ENCODE measurements at regions not wholly inside any gene's neighbourhood (a gene's known extent, or its start where the extent isn't known, plus 50 kb on each side); places are given as distances from the start of the nearest gene placed in this dataset.

DNA sequence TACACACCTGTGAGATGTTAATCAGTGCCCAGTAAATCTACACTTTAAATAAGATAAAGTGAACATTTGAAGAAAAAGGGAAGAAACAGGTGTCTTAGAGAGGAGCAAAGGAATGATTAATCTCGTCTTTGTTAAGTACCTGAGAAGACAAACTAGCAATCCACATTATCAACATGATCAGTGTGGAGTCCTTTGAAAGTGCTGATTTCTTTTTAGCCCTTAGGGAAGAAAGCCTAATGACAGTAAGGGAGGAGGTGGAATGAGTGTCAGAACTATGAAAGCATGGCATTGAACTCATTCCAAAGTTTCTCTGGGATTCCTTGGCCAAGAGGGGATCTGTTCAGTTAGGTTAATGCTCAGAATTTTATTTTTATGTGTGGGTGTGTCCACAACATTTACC is 1109.0 kb upstream of the ACO1 start:
- Histone ChIP-seq H3K4me3 (ENCODE audit: extremely low read depth in 1 of 4, insufficient read depth in 2 of 4, low read depth in 3 of 4, low read length in 4 of 4) (no peak overlapping the region), H3K27ac (ENCODE audit: low read depth, low read length) (no peak overlapping the region), H3K4ac (replicated peaks; ENCODE audit: insufficient read length, low read depth, low read length) (no peak overlapping the region), H2BK5ac (ENCODE audit: low read depth, low read length) (no peak overlapping the region), H2BK20ac (ENCODE audit: low read length) (no peak overlapping the region), H2BK12ac (ENCODE audit: low read depth, low read length) (no peak overlapping the region), H3K56ac (replicated peaks; ENCODE audit: insufficient read length, low read depth, low read length) (no peak overlapping the region), H3K4me2 (ENCODE audit: insufficient read depth in 1 of 2, low read depth in 2 of 2, low read length in 2 of 2) (no peak overlapping the region), H4K91ac (replicated peaks; ENCODE audit: insufficient read length, low read length) (no peak overlapping the region), H3K27me3 (replicated peaks in 1 of 4; ENCODE audit: control insufficient read depth in 3 of 4, extremely low read depth in 1 of 4, insufficient read depth in 3 of 4, low read length in 3 of 4) (no peaks in the 10 kb centered on the region), H2BK120ac (replicated peaks; ENCODE audit: low read depth, low read length) (no peak overlapping the region), H3K9ac (replicated peaks in 1 of 4; ENCODE audit: extremely low read depth in 1 of 4, low read depth in 3 of 4, low read length in 3 of 4) (no peak overlapping the region), H4K8ac (ENCODE audit: extremely low read depth, insufficient read depth, low read length) (no peak overlapping the region), H3K36me3 (ENCODE audit: control insufficient read depth in 2 of 4, insufficient read depth in 4 of 4, low read length in 3 of 4) (no peaks in the 10 kb centered on the region), H3K23ac (ENCODE audit: insufficient read length) (no peak overlapping the region), H3K23me2 (ENCODE audit: low read depth, low read length) (no peaks in the 10 kb centered on the region), H2AFZ (ENCODE audit: low read length) (no peak overlapping the region), H2AK5ac (ENCODE audit: low read depth, low read length) (no peak overlapping the region), H3K14ac (ENCODE audit: insufficient read length) (no peak overlapping the region), H3K79me2 (ENCODE audit: control insufficient read depth in 1 of 2, insufficient read depth in 2 of 2, low read length in 2 of 2) (no peaks in the 10 kb centered on the region), H4K5ac (ENCODE audit: insufficient read length, low read depth, low read length) (no peak overlapping the region), H2BK15ac (ENCODE audit: low read length) (no peak overlapping the region), H3K79me1 (ENCODE audit: low read depth, low read length) (no peaks in the 10 kb centered on the region), H3K4me1 (replicated peaks in 1 of 4; ENCODE audit: control insufficient read depth in 3 of 4, insufficient read depth in 4 of 4, low read length in 3 of 4) (no peaks in the 10 kb centered on the region), H4K20me1 (replicated peaks in 1 of 2; ENCODE audit: control insufficient read depth in 1 of 2, insufficient read depth in 2 of 2, low read length in 2 of 2) (no peaks in the 10 kb centered on the region), H3K9me3 (ENCODE audit: insufficient read depth in 2 of 2, low read depth in 1 of 2, low read length in 1 of 2) (no peaks in the 10 kb centered on the region), H3K18ac (ENCODE audit: extremely low read depth, low read length) (no peak overlapping the region)
- FAIRE-seq (peak; percentile 50), DNase-seq (ENCODE audit: low read depth in 1 of 2, low spot score in 2 of 2) (no peak)
- WGBS, 2 experiments (ENCODE audit: extremely low coverage in 1 of 2, insufficient coverage in 1 of 2, insufficient read length in 1 of 2, insufficient replicate concordance in 2 of 2, low coverage in 1 of 2, low lambda C conversion rate in 2 of 2, missing lambda C conversion rate in 1 of 2) = 64% methylated on average over 1 of the region's 1 CpG; no CpG with 5 or more reads in 1 of the 2 experiments
- POLR2A ChIA-PET (ENCODE audit: partially characterized antibody) = no interaction called here
- CTCF ChIA-PET (ENCODE audit: partially characterized antibody) = no interaction called here
- TF ChIP-seq EGR1 (IDR thresholded peaks at IDR 0.05; ENCODE audit: borderline replicate concordance, low read depth, low read length) (no peak), KDM1A (IDR thresholded peaks at IDR 0.05; ENCODE audit: borderline replicate concordance, low read length) (no peak), RAD21 (IDR thresholded peaks at IDR 0.05 in 1 of 2, conservative IDR thresholded peaks at IDR 0.05 in 1 of 2; ENCODE audit: low read depth in 2 of 2, low read length in 2 of 2) (no peak), YY1 (IDR thresholded peaks at IDR 0.05; ENCODE audit: low read depth, low read length) (no peak), TCF12 (IDR thresholded peaks at IDR 0.05; ENCODE audit: low read depth, low read length) (no peak), ASH2L (IDR thresholded peaks at IDR 0.05; ENCODE audit: low read length) (no peak), BACH1 (IDR thresholded peaks at IDR 0.05; ENCODE audit: low read length) (no peak), ZNF274 (IDR thresholded peaks at IDR 0.05; ENCODE audit: borderline replicate concordance, extremely low read depth, low read length) (no peak), TAF7 (optimal IDR thresholded peaks at IDR 0.05; ENCODE audit: borderline replicate concordance, low read depth, low read length) (no peak), SP2 (IDR thresholded peaks at IDR 0.05; ENCODE audit: low read length) (no peak), SP1 (IDR thresholded peaks at IDR 0.05; ENCODE audit: low read depth, low read length) (no peak), TAF1 (IDR thresholded peaks at IDR 0.05; ENCODE audit: low read depth, low read length) (no peak), EP300 (IDR thresholded peaks at IDR 0.05; ENCODE audit: borderline replicate concordance in 1 of 2, low read depth in 2 of 2, low read length in 2 of 2) (no peak)
- TF ChIP-seq, protein P1, sequence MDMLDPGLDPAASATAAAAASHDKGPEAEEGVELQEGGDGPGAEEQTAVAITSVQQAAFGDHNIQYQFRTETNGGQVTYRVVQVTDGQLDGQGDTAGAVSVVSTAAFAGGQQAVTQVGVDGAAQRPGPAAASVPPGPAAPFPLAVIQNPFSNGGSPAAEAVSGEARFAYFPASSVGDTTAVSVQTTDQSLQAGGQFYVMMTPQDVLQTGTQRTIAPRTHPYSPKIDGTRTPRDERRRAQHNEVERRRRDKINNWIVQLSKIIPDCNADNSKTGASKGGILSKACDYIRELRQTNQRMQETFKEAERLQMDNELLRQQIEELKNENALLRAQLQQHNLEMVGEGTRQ (IDR thresholded peaks at IDR 0.05; ENCODE audit: low read length) = no peak
